ENCODE measurements at regions not wholly inside any gene's neighbourhood (a gene's known extent, or its start where the extent isn't known, plus 50 kb on each side); places are given as distances from the start of the nearest gene placed in this dataset.

GRCh38 chr2:41705634-41706033 lies 342.2 kb upstream of the PKDCC start:
- DNase-seq: no peak

- no peak for DNase-seq
Observed at GRCh38 chr2:41706286-41706685, 341.5 kb upstream of the PKDCC start.

- no peak for DNase-seq
Observed at GRCh38 chr2:41707790-41708451, 339.9 kb upstream of the PKDCC start.

- DNase-seq: no peak
Observed at GRCh38 chr2:41709702-41710599, 337.9 kb upstream of the PKDCC start.

- DNase-seq: no peak
Observed at GRCh38 chr2:41710944-41711343, 336.9 kb upstream of the PKDCC start.

- no peak for DNase-seq
Observed at GRCh38 chr2:41711736-41712135, 336.1 kb upstream of the PKDCC start.

GRCh38 chr2:41716497-41716896 lies 331.3 kb upstream of the PKDCC start:
- DNase-seq: no peak

- DNase-seq: no peak
Observed at GRCh38 chr2:41717839-41718238, 330.0 kb upstream of the PKDCC start.

- DNase-seq: no peak
Observed at GRCh38 chr2:41718705-41719104, 329.1 kb upstream of the PKDCC start.

- DNase-seq: no peak
Observed at GRCh38 chr2:41719756-41720155, 328.1 kb upstream of the PKDCC start.

GRCh38 chr2:41720331-41721251 lies 327.2 kb upstream of the PKDCC start:
- DNase-seq: no peak

GRCh38 chr2:41722668-41723369 lies 325.0 kb upstream of the PKDCC start:
- no peak for DNase-seq

- DNase-seq: no peak
Observed at GRCh38 chr2:41723526-41723925, 324.3 kb upstream of the PKDCC start.

- DNase-seq: no peak
Observed at GRCh38 chr2:41724465-41724864, 323.4 kb upstream of the PKDCC start.

- DNase-seq: no peak
Observed at GRCh38 chr2:41725901-41726300, 321.9 kb upstream of the PKDCC start.

GRCh38 chr2:41726364-41726763 lies 321.5 kb upstream of the PKDCC start:
- DNase-seq: no peak

- no peak for DNase-seq
Observed at GRCh38 chr2:41727152-41727551, 320.7 kb upstream of the PKDCC start.

GRCh38 chr2:41727711-41728110 lies 320.1 kb upstream of the PKDCC start:
- no peak for DNase-seq

- DNase-seq: no peak
Observed at GRCh38 chr2:41728788-41729338, 319.0 kb upstream of the PKDCC start.

GRCh38 chr2:41729800-41730364 lies 317.9 kb upstream of the PKDCC start:
- DNase-seq: no peak

GRCh38 chr2:41735006-41735405 lies 312.8 kb upstream of the PKDCC start:
- DNase-seq: no peak

- DNase-seq: no peak
Observed at GRCh38 chr2:41735476-41735875, 312.3 kb upstream of the PKDCC start.
